ENCODE measurements at regions not wholly inside any gene's neighbourhood (a gene's known extent, or its start where the extent isn't known, plus 50 kb on each side); places are given as distances from the start of the nearest gene placed in this dataset.
"Not testable (repeated sequence)": the region's sequence is repeated elsewhere in the genome, so short reads cannot be mapped to it uniquely, and the experiment has no call there.

DNA sequence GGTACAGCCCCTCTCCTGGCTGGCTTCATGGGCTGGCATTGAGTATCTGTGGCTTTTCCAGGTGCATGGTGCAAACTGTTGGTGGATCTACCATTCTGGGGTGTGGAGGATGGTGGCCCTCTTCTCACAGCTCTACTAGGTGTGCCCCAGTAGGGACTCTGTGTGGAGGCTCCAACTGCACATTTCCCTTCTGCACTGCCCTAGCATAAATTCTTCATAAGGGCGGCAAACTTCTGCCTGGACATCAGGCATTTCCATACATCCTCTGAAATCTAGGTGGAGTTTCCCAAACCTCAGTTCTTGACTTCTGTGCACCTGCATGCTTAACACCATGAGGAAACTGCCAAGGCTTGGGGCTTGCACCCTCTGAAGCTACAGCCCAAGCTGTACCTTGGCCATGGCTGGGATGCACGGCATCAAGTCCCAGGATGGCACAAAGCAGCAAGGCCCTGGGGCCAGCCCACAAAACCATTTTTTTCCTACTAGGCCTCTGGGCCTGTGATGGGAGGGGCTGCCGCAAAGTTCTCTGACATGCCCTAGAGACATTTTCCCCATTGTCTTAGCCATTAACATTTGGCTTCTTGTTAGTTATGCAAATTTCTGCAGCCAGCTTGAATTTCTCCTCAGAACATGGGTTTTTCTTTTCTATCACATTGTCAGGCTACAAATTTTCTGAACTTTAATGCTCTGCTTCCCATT, 83.4 kb upstream of the ECI2 start:
- TF ChIP-seq, protein P1, sequence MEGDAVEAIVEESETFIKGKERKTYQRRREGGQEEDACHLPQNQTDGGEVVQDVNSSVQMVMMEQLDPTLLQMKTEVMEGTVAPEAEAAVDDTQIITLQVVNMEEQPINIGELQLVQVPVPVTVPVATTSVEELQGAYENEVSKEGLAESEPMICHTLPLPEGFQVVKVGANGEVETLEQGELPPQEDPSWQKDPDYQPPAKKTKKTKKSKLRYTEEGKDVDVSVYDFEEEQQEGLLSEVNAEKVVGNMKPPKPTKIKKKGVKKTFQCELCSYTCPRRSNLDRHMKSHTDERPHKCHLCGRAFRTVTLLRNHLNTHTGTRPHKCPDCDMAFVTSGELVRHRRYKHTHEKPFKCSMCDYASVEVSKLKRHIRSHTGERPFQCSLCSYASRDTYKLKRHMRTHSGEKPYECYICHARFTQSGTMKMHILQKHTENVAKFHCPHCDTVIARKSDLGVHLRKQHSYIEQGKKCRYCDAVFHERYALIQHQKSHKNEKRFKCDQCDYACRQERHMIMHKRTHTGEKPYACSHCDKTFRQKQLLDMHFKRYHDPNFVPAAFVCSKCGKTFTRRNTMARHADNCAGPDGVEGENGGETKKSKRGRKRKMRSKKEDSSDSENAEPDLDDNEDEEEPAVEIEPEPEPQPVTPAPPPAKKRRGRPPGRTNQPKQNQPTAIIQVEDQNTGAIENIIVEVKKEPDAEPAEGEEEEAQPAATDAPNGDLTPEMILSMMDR (IDR thresholded peaks at IDR 0.05) = not testable (repeated sequence)
- not testable (repeated sequence) for TF ChIP-seq POLR2A (IDR thresholded peaks at IDR 0.05)

Data from body of pancreas (tissue), 4 donors.